Breast epithelium (tissue), 4 donors: ENCODE measurements at regions not wholly inside any gene's neighbourhood (a gene's known extent, or its start where the extent isn't known, plus 50 kb on each side); places are given as distances from the start of the nearest gene placed in this dataset.

Experiments used
- DNase-seq, 2 donors: peaks; one replicate each; pipeline ENCODE4 v3.0.0-alpha.2; 2019; ENCODE audit warnings: low spot score in 2 of 2
- H3K27ac ChIP-seq, 2 donors: fragments of 200-600 bp; sonication (generic) in 1 of 2; one replicate each; pipeline ENCODE4 v1.5.1; 2016 to 2019; ENCODE audit warnings: mild to moderate bottlenecking in 1 of 2
- H3K27me3 ChIP-seq, 2 donors: fragments of 200-600 bp; sonication (generic) in 1 of 2; one replicate each; pipeline versions ENCODE4 v1.5.1 to v1.6.0; 2017 to 2019; ENCODE audit warnings: control low read depth in 1 of 2, mild to moderate bottlenecking in 1 of 2
- H3K36me3 ChIP-seq: fragments of 200-600 bp; one replicate; pipeline ENCODE4 v1.5.1; 2019
- H3K4me1 ChIP-seq, 2 donors: fragments of 200-600 bp; sonication (generic); one replicate each; pipeline ENCODE4 v1.5.1; 2016 to 2019; ENCODE audit warnings: control low read depth in 1 of 2
- H3K4me3 ChIP-seq, 3 donors: fragments of 200-600 bp; sonication (generic); 1 replicate in 2 of 3; 2 replicates in 1 of 3; pipeline ENCODE4 v1.5.1; 2016 to 2019; ENCODE audit warnings: mild to moderate bottlenecking in 3 of 3, moderate library complexity in 2 of 3
- H3K9me3 ChIP-seq, 2 donors: fragments of 200-600 bp; sonication (generic) in 1 of 2; one replicate each; pipeline ENCODE4 v1.5.1; 2016 to 2019; ENCODE audit warnings: control low read depth in 1 of 2
- CTCF ChIP-seq, 3 donors: fragments of 450-650 bp; IDR thresholded peaks; one replicate each; pipeline ENCODE4 v1.5.1; 2016 to 2017; ENCODE audit warnings: antibody characterized with exemption in 3 of 3, mild to moderate bottlenecking in 3 of 3, moderate library complexity in 3 of 3
- POLR2A ChIP-seq: fragments of 450-650 bp; IDR thresholded peaks from one replicate; pipeline ENCODE4 v1.6.1; 2016; ENCODE audit warnings: antibody characterized with exemption, mild to moderate bottlenecking, moderate library complexity
- POLR2AphosphoS5 ChIP-seq, 3 donors: sonication (generic); formaldehyde crosslinking; IDR thresholded peaks; one replicate each; pipeline ENCODE4 v1.6.1; 2017; ENCODE audit warnings: antibody characterized with exemption in 3 of 3
- intact Hi-C: fragments of 100-400 bp; cut with DNase I; formaldehyde crosslinking; loops from one replicate; pipeline ENCODE4 v1.15.1; 2023; ENCODE audit warnings: low total_unique reads

- H3K27ac ChIP-seq, result peak overlapping the region; percentile 46 to 65
- no peaks in the 10 kb centered on the region for H3K4me1 ChIP-seq
Measured at GRCh38 chr6:11370191-11371018, 137.9 kb upstream of the NEDD9 start.

GRCh38 chr6:11368760-11369159 is 136.3 kb upstream of the NEDD9 start:
- no peak for TF ChIP-seq CTCF (IDR thresholded peaks at IDR 0.05)
- no peak for TF ChIP-seq POLR2AphosphoS5 (IDR thresholded peaks at IDR 0.05)
- no peak for TF ChIP-seq POLR2A
- intact Hi-C loops, result loop anchor here (10.0 kb wide), 1 partner anchor 124 kb away; no protein-coding TSS in a partner anchor
- no peak for DNase-seq
- H3K4me3 ChIP-seq, result no peak overlapping the region
- H3K9me3 ChIP-seq, result no peaks in the 10 kb centered on the region
- peak overlapping the region in 1 of 2 donors; percentile 77 for H3K27ac ChIP-seq
- no peaks in the 10 kb centered on the region for H3K36me3 ChIP-seq
- H3K4me1 ChIP-seq, result no peaks in the 10 kb centered on the region
- H3K27me3 ChIP-seq, result no peaks in the 10 kb centered on the region

More at GRCh38 chr6:11370191-11371018, 137.9 kb upstream of the NEDD9 start:
- H3K36me3 ChIP-seq, result no peaks in the 10 kb centered on the region
- H3K27me3 ChIP-seq, result no peaks in the 10 kb centered on the region
- intact Hi-C loops, result no loop called here
- TF ChIP-seq POLR2A (no peak), POLR2AphosphoS5 (IDR thresholded peaks at IDR 0.05) (peak in 2 of 3 donors; percentile 8 to 13)
- DNase-seq, result no peak
- no peak overlapping the region for H3K4me3 ChIP-seq
- H3K9me3 ChIP-seq, result no peaks in the 10 kb centered on the region

GRCh38 chr6:11368264-11368663 is 135.8 kb upstream of the NEDD9 start:
- intact Hi-C loops, result loop anchor here (10.0 kb wide), 1 partner anchor 123 kb away; no protein-coding TSS in a partner anchor
- H3K27me3 ChIP-seq, result no peaks in the 10 kb centered on the region

GRCh38 chr6:11367638-11368199 is 135.3 kb upstream of the NEDD9 start:
- Histone ChIP-seq H3K4me1 (no peaks in the 10 kb centered on the region), H3K27me3 (no peaks in the 10 kb centered on the region), H3K9me3 (no peaks in the 10 kb centered on the region), H3K36me3 (no peaks in the 10 kb centered on the region), H3K4me3 (no peak overlapping the region), H3K27ac (peak overlapping the region; percentile 50 to 77)
- TF ChIP-seq POLR2A (no peak), POLR2AphosphoS5 (IDR thresholded peaks at IDR 0.05) (no peak), CTCF (IDR thresholded peaks at IDR 0.05) (no peak)
- no peak for DNase-seq
- intact Hi-C loops, result loop anchor here (10.0 kb wide), 1 partner anchor 123 kb away; no protein-coding TSS in a partner anchor

More at GRCh38 chr6:11368264-11368663, 135.8 kb upstream of the NEDD9 start:
- Histone ChIP-seq H3K27ac (peak overlapping the region in 1 of 2 donors; percentile 77), H3K9me3 (no peaks in the 10 kb centered on the region), H3K4me3 (no peak overlapping the region), H3K4me1 (no peaks in the 10 kb centered on the region), H3K36me3 (no peaks in the 10 kb centered on the region)
- DNase-seq, result no peak
- TF ChIP-seq CTCF (IDR thresholded peaks at IDR 0.05) (no peak), POLR2A (no peak), POLR2AphosphoS5 (IDR thresholded peaks at IDR 0.05) (no peak)

- intact Hi-C loops, result loop anchor here (10.0 kb wide), 1 partner anchor 122 kb away; no protein-coding TSS in a partner anchor
- no peak for TF ChIP-seq POLR2AphosphoS5 (IDR thresholded peaks at IDR 0.05)
- TF ChIP-seq POLR2A, result no peak
- TF ChIP-seq CTCF (IDR thresholded peaks at IDR 0.05), result no peak
- no peaks in the 10 kb centered on the region for H3K4me1 ChIP-seq
- no peak for DNase-seq
- H3K9me3 ChIP-seq, result no peaks in the 10 kb centered on the region
- H3K27me3 ChIP-seq, result no peaks in the 10 kb centered on the region
- H3K36me3 ChIP-seq, result no peaks in the 10 kb centered on the region
- peak overlapping the region; percentile 50 to 77 for H3K27ac ChIP-seq
- no peak overlapping the region for H3K4me3 ChIP-seq
Measured at GRCh38 chr6:11366934-11367637, 134.6 kb upstream of the NEDD9 start.
